HL-60 (cell line): ENCODE measurements at regions not wholly inside any gene's neighbourhood (a gene's known extent, or its start where the extent isn't known, plus 50 kb on each side); places are given as distances from the start of the nearest gene placed in this dataset.

Source experiments
- DNase-seq, 2 experiments: peaks; one replicate each; pipeline ENCODE4 v3.0.0-alpha.2; 2010 to 2020; ENCODE audit warnings: low read depth in 1 of 2, low spot score in 1 of 2
- H3K27ac ChIP-seq: fragments of 250-450 bp; sonication (Bioruptor Pico); replicated peaks from 2 replicates; pipeline ENCODE4 v1.5.1; 2020; ENCODE audit warnings: mild to moderate bottlenecking, moderate library complexity
- H3K27me3 ChIP-seq: fragments of 250-450 bp; sonication (Bioruptor Pico); 2 replicates; pipeline ENCODE4 v1.5.1; 2021; ENCODE audit warnings: mild to moderate bottlenecking, moderate library complexity; ENCODE audit not compliant: insufficient read depth, poor library complexity, severe bottlenecking
- H3K4me3 ChIP-seq: replicated peaks from 2 replicates; pipeline ENCODE4 v1.5.1; 2011; ENCODE audit warnings: mild to moderate bottlenecking, control low read depth, low read length; ENCODE audit not compliant: insufficient read depth
- GABPA ChIP-seq: IDR thresholded peaks from 2 replicates; pipeline ENCODE4 v1.6.1; 2012; ENCODE audit warnings: low read depth
- POLR2AphosphoS5 ChIP-seq: IDR thresholded peaks from 2 replicates; pipeline ENCODE4 v1.6.1; 2012; ENCODE audit warnings: low read depth
- REST ChIP-seq: IDR thresholded peaks from 2 replicates; pipeline ENCODE4 v1.6.1; 2012; ENCODE audit warnings: low read depth; ENCODE audit not compliant: insufficient replicate concordance
- SPI1 ChIP-seq: IDR thresholded peaks from 2 replicates; pipeline ENCODE4 v1.6.1; 2012; ENCODE audit warnings: low read depth, mild to moderate bottlenecking, borderline replicate concordance
- TF ChIP-seq, protein P1 (sequence below): IDR thresholded peaks from one replicate; pipeline ENCODE4 v1.5.1; 2011; ENCODE audit warnings: low read length, control low read depth, inconsistent platforms; ENCODE audit not compliant: insufficient read depth

DNA sequence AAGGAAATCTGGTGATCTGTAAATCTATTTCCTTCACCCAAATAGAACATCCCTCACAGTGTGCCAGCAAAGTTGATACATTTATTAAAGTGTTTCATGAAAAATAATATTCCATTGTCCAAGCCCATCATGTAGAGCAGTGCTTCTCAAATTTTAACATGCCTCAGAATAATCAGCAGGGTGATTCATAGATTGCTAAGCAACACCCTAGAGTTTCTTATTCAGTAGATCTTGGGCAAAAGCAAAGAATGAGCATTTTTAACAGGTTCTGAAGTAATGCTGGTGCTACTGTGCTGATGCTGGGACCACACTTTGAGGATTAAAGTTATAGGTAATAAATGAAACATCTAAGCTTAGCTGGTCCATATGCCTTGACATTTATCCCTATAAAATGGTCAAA, 210.5 kb downstream of the ZIC4 start:
- DNase-seq, result no peak
- TF ChIP-seq REST (no peak), SPI1 (no peak), POLR2AphosphoS5 (no peak), GABPA (no peak)
- TF ChIP-seq, protein P1, sequence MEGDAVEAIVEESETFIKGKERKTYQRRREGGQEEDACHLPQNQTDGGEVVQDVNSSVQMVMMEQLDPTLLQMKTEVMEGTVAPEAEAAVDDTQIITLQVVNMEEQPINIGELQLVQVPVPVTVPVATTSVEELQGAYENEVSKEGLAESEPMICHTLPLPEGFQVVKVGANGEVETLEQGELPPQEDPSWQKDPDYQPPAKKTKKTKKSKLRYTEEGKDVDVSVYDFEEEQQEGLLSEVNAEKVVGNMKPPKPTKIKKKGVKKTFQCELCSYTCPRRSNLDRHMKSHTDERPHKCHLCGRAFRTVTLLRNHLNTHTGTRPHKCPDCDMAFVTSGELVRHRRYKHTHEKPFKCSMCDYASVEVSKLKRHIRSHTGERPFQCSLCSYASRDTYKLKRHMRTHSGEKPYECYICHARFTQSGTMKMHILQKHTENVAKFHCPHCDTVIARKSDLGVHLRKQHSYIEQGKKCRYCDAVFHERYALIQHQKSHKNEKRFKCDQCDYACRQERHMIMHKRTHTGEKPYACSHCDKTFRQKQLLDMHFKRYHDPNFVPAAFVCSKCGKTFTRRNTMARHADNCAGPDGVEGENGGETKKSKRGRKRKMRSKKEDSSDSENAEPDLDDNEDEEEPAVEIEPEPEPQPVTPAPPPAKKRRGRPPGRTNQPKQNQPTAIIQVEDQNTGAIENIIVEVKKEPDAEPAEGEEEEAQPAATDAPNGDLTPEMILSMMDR, result no peak
- no peak overlapping the region for H3K27ac ChIP-seq
- H3K27me3 ChIP-seq, result no peaks in the 10 kb centered on the region
- H3K4me3 ChIP-seq, result no peak overlapping the region

DNA sequence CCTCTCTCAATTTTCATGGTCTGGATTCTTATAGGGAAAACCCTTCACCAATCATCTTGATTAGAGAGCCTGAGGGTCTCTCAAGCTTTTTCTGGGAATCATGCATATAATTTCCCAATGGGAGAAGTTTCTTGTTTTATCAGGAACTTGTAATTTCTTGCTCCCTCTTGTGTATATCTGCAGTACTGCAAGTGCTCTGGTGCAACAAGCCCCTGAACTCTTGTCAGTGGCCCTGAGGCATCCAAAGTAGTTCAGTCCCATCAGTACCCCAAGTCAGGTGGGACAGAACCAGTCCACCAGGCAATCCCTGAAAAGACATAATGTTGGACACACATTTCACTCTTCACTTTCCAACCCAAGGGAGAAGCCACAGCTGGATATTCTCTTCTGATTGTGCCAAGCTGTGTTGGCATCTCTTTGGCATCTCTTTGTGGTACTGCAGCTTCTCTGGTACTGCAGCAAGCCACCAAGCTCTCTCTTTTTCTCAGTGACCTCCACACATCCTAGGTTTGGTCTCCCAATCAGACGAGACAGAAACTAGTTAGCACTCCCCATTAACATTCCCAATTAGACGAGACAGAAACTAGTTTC, 214.5 kb downstream of the ZIC4 start:
- H3K4me3 ChIP-seq, result no peak overlapping the region
- H3K27me3 ChIP-seq, result no peaks in the 10 kb centered on the region
- TF ChIP-seq REST, result no peak
- TF ChIP-seq, protein P1, result peak; percentile 64
- no peak overlapping the region for H3K27ac ChIP-seq
- DNase-seq, result peak in 1 of 2 experiments; percentile 36

- no peak for DNase-seq
- Histone ChIP-seq H3K4me3 (no peak overlapping the region), H3K27me3 (no peaks in the 10 kb centered on the region), H3K27ac (no peak overlapping the region)
- TF ChIP-seq SPI1, result no peak
- no peak for TF ChIP-seq GABPA
- TF ChIP-seq, protein P1, result no peak
- TF ChIP-seq REST, result no peak
- no peak for TF ChIP-seq POLR2AphosphoS5
These were observed 217.3 kb downstream of the ZIC4 start for GRCh38 chr3:147189016-147189415.
